ENCODE measurements at regions not wholly inside any gene's neighbourhood (a gene's known extent, or its start where the extent isn't known, plus 50 kb on each side); places are given as distances from the start of the nearest gene placed in this dataset.

DNA sequence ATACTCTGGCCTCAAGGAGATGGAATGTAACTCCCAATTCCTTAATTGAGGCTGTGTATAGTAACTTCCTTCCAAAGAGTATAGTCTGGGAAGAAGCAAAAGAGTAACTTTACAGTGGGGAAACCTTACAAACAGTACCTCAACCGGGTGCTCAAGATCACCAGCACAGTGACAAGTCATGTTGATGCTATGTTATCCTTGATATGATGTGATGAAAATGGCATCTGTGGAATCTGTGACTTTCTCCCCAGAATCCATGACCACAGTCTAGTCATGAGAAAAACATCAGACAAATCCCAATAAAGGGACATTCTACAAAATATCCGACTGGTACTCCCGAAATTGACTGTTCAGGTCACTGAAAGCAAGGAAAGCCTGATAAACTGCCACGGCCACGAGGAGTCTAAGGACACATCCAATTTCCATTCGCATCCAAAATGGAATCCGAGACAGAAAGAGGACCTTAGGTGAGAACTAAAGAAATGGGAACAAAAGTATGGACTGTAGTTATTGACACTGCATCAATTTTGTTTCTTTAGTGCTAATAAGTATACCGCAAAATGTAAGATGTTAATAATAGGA lies 97.3 kb upstream of the FRMD6 start:
- no peak for DNase-seq

DNA sequence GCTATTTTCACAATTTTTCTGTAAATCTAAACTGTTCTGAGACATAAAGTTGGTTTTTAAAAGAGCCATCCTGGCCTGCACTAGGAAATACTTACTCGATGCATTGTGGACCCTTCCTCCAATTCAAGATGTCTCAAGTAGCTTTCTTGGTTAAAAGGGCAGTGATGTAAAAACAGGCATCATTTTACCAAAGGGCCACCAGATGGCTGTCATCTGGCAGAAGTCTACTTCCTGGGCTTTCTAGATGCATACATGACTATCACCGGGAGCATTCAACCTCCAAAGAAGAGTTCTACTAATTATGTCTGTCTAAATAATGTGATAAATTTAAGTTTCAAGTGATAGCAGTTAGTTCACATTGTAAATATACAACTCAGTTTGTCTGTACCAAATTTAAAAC lies 96.8 kb upstream of the FRMD6 start:
- no peak for DNase-seq

DNA sequence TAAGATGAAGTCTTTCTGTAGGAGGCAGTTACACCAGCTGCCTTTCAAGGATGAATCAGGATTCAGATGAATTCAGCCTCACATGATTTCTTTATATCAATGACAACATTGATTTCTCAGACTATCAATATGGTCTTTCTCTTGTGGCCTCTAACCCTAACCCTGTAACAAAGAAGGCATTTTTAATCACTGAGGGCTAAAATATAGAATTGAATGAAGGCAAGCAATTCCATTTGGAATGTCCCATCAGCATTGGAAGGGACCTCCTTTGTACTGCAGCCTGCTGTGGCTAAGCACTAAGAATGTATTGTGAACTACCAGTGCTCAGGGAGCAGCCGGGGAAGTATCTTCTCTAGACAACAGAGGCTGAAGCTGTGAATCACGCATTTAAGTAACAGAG lies 90.6 kb upstream of the FRMD6 start:
- no peak for DNase-seq

DNA sequence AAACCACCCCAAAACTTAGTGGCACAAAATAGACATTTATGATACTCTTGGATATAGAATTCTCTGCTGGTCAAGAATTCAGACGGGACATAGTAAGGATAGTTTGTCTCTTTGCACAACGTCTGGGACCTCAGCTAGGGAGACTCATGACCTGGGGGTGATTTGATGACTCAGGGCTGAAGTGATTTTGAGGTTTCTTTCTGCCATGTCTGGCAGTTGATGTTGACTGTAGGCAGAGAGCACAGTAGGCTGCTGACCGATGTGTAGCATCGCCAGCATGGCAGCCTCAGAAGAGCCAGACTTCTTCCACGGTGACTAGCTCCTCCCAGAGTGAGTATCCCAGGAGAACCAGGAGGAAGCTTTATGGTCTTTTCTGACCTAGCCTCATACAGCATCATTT lies 88.9 kb upstream of the FRMD6 start:
- no peak for DNase-seq

DNA sequence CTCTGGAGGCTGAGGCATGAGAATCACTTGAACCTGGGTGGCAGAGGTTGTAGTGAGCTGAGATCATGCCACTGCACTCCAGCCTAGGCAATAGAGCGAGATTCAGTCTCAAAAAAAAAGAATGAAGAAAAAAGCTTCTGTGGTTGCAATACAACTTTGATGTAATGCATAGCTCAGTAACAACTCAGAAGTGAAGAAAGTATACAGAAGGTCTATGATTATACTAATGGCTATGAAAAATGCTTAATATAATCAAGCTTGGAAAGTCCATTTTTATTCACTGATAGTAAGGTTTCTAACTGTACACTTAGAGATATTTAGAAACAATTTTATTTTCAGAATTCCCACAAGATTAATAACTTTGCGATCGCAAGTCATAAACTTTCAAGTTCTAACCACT lies 88.2 kb upstream of the FRMD6 start:
- DNase-seq: no peak

DNA sequence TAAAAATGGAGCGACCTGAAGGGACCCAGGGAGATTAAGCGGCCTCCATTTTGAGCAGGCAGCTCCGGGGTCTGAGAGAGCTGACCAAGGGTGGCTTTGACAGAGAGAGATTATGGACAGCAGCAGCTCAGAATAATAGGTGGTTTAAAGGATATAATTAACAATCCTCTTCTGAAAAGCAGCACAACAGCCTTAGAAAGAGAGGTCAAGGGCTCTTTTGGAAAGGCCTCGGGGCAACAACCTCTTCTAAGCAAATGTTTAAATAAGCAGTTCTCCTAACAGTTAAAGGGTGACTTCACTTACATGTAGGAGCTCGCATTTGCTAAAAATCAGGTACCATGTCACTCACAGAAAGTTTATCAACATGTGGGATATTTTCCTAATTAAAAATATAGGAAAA lies 87.2 kb upstream of the FRMD6 start:
- no peak for DNase-seq

DNA sequence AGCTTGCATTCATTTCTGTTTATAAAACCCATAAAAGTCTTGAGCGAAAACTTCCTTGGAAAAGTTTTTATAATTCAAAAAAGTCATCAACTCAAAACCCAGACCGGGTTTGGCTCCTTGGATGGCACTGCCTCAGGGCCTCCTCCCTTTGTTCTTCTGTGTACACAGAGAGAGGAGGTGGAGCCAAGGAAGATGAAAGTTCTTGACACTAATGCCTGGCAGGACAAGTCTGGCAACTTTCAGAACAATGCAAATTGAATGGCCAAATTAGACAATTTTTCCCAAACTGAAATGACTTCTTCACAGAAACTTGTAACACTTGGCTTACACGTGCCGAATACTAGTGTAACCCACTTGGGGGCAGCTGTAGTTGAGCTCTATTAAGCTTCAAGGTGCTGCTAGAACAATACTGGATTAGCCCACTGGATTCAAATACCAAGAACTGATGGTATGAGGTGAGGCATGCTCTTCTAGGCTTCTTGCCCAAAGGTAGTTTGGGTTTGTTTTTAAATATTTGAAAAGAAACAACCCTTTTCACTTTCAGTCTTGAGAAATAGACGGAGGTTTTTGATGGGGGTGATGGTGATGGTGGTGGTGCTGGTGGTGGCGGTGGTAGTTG lies 86.6 kb upstream of the FRMD6 start:
- DNase-seq: no peak

DNA sequence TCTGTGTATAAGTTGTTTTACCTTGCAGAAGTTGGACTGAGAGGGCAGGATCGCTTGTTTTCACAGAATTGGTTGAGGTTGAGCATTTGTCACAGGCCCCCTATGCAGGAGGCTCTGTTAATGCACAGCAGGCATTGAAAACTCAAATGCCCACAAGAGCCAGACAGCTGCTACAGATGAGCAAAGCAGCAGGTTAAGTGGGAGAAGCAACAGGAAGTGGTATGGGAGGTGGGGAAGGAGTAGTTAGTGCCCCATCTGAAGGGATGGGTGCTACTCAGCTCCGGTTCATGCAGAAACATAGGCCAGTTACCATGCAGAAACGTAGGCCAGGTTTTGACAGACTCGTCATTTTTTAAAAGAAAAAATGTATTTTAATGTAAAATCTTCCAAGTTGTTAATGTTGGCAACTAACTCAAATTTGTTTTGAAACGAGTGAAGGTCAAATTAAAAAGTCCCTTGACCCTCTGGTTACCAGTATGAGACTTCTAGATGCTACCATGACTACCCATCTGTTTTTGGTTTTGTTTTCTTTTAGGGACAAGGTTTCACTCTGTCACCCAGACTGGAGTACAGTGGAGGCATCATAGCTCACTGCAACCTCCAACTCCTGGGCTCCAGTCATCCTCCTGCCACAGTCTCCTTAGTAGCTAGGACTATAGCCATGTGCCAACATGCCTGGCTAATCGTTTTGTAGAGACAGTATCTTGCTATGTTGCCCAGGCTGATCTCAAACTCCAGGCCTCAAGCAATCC lies 84.7 kb upstream of the FRMD6 start:
- DNase-seq: no peak

DNA sequence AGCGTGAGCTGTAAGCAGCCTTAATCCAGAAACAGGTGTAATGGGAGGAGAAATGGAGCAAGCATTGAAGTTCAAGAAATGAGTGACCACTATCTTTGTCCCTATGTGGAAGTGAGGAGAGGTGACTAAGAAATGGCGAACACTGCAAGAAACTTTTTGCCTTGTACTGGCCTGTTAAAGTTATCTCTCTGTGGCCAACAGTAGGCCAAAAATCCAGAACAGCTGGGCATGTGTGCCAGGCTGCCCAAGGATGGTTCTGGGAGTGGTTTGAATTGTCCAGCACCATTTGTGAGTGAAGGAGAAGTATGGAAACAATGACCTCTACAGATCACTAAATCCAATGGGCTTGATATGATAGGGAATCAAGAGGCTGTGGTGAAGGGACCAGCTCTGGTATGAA lies 83.3 kb upstream of the FRMD6 start:
- DNase-seq: no peak

DNA sequence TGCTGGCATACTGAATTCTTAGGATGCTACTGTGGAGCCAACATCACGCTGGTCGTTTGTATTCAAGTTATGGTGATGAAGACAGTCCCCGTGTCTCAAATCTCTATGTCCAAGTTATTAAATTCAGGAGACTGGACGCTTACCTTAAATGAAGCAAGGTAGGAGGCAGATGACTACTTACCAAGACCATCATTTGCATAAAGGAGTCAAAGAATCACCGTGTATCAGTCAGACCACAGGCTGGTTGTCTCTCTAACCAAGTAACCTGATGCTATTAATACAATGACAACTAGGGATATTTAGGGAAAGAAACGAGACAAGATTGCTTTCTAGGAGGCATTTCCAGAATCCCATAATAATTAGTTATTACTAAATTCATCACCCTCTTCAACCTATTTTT lies 78.1 kb upstream of the FRMD6 start:
- DNase-seq: no peak

DNA sequence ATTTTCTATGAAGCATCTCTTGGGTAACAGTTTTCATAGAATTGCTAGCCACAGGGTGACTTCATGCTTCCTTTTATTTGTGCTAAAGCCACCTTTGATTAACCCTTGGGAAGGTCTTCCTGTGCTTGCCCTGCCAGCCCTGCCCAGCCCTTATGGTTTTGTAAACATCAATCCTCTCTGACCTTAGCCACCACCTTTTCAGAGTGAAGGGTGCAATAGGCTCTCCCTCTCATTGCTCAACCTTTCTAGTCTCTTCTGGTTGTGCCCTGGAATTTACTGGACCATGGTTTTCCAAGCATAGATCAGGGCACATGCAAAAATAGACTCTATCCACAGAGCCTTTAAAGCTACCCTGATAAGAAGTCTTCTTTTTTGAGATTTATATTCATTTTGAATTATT lies 77.7 kb upstream of the FRMD6 start:
- DNase-seq: no peak

DNA sequence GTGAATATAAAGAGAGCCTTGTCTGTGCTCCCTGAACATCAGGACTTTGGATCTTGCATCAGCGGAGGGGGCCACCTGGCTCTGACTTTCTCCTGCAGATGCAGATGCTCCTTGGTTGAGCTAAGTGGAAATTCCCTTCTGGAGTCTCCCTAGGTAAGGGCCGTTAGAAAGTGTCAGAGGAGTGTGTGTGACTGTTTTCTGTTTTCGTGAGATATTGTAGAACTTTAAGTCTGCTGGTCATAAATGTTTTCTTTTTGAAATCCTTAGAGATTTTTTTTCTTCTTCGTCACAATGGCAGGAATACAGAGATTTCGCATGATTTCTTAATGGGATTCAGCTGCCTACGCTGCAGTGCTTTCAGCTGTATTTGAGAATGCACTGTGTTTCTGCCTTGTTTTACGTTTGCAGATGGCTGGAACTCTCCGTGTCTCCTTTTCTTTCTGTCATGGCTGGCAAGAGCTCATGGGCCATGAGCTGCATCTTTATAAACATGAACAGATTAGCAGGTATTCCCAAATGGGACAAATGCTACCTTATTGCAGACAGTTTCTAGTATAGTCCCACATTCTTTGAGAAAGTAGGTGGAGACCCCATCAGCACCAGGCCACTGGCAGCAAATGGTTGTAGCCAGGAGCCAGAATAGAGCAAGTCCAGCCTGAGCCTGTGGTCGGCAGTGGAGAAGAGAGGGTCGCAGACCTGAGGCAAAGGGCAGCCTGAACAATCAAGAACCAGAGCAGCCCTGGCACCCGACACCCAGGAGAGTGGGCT lies 76.2 kb upstream of the FRMD6 start:
- no peak for DNase-seq

DNA sequence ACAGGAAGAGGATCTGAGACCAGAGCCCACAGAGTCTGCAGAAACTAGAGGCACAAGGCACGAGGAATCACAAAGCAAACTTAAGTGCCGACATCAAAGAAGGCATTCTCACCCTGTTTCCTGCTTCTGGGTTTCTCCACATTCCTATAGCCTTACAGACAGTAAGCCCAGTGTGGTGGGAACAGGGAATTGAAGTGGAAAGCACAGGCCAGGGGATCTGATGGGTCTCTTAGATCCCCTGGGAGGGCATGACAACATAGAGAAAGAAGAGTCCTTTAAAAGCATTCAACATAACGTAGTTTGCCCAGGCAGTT lies 75.6 kb upstream of the FRMD6 start:
- no peak for DNase-seq

DNA sequence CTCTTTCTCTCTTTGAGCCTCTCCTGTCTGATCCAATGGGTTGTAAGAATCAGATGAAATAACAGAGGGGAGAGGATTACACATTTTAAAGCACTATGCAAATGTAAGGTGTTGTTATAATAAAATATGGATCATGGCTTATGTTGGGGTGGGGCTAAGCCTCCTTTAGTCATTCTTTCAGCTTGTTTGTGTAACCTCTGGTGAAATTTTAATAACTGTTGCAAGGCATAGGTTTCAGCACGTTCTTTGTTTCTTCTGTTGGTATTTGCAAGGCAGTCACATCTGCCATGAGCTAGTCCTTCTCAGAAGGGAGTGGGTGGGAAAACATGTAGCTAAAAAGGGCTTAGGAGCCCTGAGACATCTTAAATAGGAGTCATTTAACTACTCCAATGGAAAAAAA lies 74.8 kb upstream of the FRMD6 start:
- DNase-seq: no peak

DNA sequence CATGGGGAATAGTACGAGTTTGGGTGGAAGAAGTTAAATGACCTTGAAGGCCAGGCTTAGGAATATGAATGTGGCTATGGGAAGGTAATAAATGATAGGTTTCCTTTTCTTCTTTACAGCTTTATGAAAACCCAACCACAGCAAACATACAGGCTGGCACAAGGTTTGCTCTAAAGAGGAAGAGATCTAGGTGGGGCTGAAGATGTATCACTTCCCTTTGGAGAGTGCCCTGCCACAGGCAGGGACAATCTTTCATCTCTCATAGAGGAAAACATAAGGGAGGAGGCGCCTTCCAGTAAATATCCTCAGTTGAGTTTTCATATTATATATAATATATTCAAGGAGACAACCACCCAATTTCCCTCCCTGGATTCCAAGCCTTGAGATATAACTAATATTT lies 72.9 kb upstream of the FRMD6 start:
- no peak for DNase-seq

DNA sequence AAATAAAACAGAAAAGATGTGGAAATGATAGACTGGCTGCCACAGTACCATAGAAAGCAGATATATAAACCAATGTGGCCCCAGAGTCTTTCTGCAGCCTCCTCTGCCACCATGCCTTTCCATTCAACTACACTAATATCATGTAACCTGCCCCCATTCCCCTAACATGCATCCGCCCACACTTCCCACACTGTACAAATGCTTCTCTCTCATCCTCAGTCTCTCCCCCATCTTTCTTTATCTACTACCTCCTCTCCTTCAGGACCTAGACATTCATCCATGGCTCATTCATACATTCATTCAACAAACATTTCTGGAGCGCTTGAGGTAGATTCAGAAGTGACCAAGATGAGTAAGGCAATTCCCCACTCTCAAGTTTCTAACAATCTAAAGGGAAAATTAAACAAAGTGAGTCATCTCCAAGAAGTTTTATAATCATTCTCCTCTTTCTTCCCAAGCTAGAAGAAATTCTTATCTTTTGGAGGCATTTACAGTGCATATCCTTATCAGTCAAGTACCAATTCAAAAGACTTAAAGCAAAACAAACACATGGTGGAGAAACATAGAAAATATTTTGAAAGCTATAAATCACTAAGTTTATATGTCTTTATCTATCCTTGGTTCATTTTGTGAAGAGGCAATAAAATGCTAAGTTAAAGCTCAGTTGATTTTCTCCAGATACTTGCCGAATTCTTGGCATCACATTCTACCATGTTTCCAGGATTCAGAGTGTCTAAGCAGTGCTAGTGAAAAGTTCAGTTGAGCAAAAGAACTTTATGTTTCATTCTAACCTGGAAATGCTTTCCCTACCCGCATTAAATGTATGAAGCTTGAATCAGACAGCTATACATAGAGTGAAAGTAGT lies 70.5 kb upstream of the FRMD6 start:
- no peak for DNase-seq

DNA sequence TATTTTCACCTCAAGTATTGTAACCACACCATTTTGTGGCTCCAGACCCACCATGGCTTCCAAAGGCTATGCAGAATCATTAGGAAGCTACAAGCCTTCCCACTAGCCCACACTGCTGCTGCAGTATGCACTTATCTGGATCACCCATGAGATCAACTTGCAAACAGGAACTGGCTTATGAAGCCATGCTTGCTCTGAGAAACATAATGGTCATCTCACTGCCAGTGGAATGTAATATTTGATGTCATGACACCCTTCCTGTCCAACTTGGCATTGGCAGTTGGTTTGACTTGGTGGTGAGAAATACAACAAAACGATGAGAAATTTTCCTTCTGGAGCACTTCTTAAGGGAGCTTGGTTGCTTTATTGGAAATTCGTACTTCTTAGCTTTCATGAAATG lies 69.3 kb upstream of the FRMD6 start:
- no peak for DNase-seq

DNA sequence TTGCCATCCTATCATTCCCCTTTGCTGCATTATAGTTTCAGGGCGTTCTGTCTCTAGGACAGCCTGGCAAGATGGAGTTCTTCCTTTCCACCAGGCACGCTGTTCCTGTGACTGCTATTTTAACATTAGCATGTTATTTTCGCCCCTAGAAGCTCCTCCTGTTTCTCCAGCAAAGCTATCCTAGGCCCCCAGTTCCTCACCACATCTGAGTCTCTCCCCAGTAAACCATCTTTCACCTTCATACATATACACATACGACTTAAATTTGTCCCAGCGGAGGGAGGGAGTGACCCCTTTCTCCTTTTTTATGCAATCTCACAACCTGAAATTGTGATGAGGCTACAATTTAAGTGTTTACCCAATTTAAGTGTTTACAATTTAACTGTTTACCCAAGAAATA lies 66.7 kb upstream of the FRMD6 start:
- no peak for DNase-seq

DNA sequence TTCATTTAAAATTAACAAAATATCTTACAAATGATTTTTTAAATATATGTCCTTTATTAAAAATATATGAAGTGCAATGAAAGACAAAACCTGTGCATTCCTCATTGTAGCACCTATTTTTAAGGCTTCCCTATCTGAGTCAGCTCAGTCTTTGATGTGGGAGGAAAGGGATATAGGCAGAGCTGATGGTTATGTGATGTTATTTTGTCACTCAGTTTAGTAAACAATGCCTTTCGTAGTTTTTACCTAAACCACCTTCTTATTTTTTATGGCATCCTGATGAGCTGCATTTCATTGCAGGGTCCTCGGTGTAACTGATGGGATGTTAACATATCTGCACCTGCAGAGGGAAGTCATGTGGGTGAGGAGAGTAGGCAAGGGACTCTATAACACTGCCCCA lies 58.9 kb upstream of the FRMD6 start:
- DNase-seq: no peak

DNA sequence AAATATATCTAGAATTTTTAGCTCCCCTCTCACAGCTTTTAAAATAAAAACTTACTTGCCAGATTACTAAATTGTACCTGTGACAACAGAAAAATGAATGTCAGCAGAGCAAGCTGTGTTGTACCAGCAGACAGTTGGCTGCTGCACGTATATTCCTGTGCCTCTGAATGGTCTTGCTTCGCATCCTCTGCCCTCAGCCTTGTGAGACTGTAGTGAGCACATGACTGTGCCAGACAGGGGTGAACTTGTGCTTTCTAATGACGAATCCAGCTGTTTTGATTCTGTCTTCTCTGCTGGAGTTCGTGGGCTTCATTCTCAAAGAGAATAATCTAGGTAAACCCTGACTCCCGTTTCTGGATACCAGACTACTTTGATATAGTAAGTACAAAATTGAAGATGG lies 58.3 kb upstream of the FRMD6 start:
- DNase-seq: no peak

DNA sequence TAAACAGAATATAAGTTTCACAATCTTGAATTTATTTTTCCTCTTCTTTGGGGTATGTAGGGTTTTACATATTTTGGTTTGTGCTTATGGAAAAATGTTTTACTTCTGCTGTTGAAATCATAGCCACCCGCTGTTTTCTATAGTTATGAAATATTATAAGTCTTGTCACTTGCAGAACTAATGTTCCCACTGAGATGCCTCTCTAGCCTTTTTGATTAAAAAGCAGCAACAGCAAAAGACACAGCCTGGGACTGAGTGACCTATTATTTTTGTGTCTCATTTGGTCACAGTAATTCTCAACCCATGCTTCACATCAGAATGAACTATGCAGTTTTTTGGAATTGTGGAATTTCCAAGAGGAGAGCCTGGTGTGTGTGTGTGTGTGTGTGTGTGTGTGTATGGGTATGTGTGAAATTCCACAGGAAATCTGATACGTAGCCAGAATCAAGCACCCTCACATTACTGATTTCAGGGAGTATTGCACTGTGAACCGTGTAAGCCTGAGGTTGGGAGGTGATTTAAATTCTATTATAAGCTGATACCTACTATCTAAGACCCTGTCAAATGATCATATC lies 55.7 kb upstream of the FRMD6 start:
- no peak for DNase-seq

DNA sequence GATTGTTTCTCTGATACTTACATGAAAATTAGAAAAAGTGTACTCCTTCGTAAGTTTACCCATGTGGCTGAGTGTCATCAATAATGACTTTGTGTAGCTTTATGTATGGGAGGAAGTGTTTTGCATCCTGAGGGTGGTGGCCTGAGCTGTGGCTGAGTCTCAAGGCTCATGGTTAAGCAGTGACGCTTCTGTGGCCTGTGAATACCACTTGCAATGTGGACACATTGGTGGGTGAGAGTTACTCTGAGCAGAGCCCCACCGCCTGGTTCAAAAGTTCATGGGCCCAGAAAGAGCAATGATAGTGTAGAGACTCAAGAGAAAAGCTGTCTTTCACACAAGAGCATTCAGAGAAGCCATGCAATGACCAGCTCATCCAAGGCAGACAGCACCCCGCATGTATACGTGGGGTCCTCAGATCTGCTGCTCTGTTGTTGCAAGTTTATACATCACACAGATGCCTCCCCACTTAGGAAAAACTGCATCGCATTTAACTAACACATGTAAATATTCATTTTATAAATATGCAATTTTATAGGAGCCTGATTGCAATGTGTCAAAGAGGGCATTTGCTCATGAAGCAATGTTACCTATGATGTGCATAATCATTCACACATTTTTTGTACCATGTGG lies 55.1 kb upstream of the FRMD6 start:
- no peak for DNase-seq

Data from NCI-H187 (cell line).